IMR-90 (cell line): ENCODE measurements at regions not wholly inside any gene's neighbourhood (a gene's known extent, or its start where the extent isn't known, plus 50 kb on each side); places are given as distances from the start of the nearest gene placed in this dataset.

Source experiments
- POLR2A ChIP-seq: IDR thresholded peaks from 2 replicates; pipeline ENCODE4 v1.6.1; 2012; ENCODE audit warnings: mild to moderate bottlenecking, low read depth, low read length
- TF ChIP-seq, protein P1 (sequence below): conservative IDR thresholded peaks from 2 replicates; pipeline ENCODE4 v1.5.1; 2012; ENCODE audit warnings: mild to moderate bottlenecking, low read depth, low read length, improper control_type of control experiment
- TF ChIP-seq, protein P2 (sequence below): fragments of 150-350 bp; IDR thresholded peaks from 2 replicates; pipeline ENCODE4 v1.6.1; 2016; ENCODE audit warnings: low read depth, mild to moderate bottlenecking, low read length, moderate library complexity, borderline replicate concordance

DNA sequence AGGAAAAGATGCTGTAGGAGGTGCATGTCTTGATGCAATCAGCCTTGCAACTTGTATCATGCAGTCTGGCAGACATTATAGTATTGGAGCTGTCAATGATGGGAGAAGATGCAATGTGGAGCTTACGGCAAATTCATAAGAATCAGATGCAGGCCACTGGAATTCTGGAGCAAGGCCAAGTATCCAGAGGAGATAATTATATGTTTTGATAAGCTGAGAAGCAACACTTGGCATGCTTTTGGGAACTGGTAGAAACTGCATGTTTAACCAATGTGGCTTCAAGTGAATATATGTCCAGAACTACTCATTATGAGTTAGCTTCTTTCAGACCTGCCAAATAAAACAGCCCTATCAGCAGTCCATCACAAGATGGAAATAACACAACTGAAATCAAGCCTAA, 249.1 kb upstream of the PPFIA2 start:
- TF ChIP-seq, protein P1, sequence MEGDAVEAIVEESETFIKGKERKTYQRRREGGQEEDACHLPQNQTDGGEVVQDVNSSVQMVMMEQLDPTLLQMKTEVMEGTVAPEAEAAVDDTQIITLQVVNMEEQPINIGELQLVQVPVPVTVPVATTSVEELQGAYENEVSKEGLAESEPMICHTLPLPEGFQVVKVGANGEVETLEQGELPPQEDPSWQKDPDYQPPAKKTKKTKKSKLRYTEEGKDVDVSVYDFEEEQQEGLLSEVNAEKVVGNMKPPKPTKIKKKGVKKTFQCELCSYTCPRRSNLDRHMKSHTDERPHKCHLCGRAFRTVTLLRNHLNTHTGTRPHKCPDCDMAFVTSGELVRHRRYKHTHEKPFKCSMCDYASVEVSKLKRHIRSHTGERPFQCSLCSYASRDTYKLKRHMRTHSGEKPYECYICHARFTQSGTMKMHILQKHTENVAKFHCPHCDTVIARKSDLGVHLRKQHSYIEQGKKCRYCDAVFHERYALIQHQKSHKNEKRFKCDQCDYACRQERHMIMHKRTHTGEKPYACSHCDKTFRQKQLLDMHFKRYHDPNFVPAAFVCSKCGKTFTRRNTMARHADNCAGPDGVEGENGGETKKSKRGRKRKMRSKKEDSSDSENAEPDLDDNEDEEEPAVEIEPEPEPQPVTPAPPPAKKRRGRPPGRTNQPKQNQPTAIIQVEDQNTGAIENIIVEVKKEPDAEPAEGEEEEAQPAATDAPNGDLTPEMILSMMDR: no peak
- TF ChIP-seq POLR2A: no peak
- TF ChIP-seq, protein P2, sequence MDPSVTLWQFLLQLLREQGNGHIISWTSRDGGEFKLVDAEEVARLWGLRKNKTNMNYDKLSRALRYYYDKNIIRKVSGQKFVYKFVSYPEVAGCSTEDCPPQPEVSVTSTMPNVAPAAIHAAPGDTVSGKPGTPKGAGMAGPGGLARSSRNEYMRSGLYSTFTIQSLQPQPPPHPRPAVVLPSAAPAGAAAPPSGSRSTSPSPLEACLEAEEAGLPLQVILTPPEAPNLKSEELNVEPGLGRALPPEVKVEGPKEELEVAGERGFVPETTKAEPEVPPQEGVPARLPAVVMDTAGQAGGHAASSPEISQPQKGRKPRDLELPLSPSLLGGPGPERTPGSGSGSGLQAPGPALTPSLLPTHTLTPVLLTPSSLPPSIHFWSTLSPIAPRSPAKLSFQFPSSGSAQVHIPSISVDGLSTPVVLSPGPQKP: no peak
